Testis (tissue), 2 donors: ENCODE measurements at regions not wholly inside any gene's neighbourhood (a gene's known extent, or its start where the extent isn't known, plus 50 kb on each side); places are given as distances from the start of the nearest gene placed in this dataset.

Experiments
- CTCF ChIP-seq, 3 experiments: fragments of 450-650 bp in 2 of 3; fragments of 200-600 bp in 1 of 3; sonication (generic) in 1 of 3; IDR thresholded peaks; one replicate each; pipeline ENCODE4 v1.5.1; 2016 to 2019; ENCODE audit warnings: antibody characterized with exemption in 3 of 3, mild to moderate bottlenecking in 2 of 3, moderate library complexity in 1 of 3
- POLR2A ChIP-seq: fragments of 450-650 bp; IDR thresholded peaks from one replicate; pipeline ENCODE4 v1.6.1; 2017; ENCODE audit warnings: antibody characterized with exemption, mild to moderate bottlenecking, moderate library complexity

GRCh38 chr6:99092461-99092860 lies 144.7 kb upstream of the FBXL4 start:
- TF ChIP-seq POLR2A: no peak
- no peak for TF ChIP-seq CTCF (IDR thresholded peaks at IDR 0.05)
